ENCODE measurements at regions not wholly inside any gene's neighbourhood (a gene's known extent, or its start where the extent isn't known, plus 50 kb on each side); places are given as distances from the start of the nearest gene placed in this dataset.
A peak's percentile ranks its signal among the peaks of the same experiment; 100 is the strongest.

DNA sequence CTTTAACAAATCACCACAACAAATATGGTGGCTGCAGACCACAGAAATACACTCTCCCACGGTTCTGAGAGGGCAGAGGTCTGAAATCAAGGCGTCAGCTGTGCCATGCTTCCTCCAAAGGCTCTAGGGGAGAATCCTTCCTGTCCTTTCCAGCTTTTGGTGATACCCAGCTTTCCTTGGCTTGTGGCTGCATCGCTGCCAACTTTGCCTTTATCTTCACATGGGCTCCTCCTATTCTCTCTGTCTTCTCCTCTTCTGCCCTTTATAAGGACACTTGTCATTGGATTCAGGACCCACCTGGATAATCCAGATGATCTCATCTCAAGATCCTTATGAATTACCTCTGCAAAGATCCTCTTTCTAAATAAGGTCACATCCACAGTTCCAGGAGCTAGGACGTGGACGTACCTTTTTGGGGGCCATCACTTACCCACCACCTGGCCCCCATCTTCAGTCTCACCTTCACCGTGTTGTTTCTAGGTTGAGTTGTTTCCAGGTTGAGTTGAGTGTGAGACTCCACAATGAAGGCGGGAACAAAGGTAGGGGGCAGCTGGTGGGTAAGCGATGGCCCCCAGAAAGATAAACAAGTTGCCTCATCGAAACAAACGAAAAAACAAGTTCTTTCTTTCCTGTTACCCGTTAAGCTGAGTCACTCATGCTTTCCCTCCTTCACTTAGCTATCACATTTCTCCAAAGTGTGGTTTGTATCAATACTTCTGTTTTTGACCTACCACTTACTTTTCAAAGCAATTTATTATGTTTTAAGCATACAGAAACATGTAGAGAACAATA is 68.9 kb upstream of the SLC22A16 start:
- Mint-ChIP-seq H3K4me3 (peak overlapping the region; percentile 18), H3K4me1 (peaks cover 13% of the 10 kb centered on the region), H3K27me3 (peaks cover 16% of the 10 kb centered on the region), H3K9me3 (ENCODE audit: insufficient read depth) (peaks cover 6% of the 10 kb centered on the region), H3K27ac (no peak overlapping the region)
- POLR2A ChIA-PET = no interaction called here
- Histone ChIP-seq H3K9ac (ENCODE audit: low read length) (no peak overlapping the region), H3K79me2 (ENCODE audit: control insufficient read depth, insufficient read depth, low read length) (no peaks in the 10 kb centered on the region), H2AFZ (ENCODE audit: insufficient read depth, low read depth, low read length, poor library complexity, severe bottlenecking) (no peak overlapping the region), H3K9me3 (ENCODE audit: control extremely low read depth in 1 of 3, control insufficient read depth in 2 of 3, insufficient read depth in 1 of 3, low read length in 2 of 3) (peaks cover 0 to 8% (median 0%) of the 10 kb centered on the region in 3 donors), H3K4me2 (replicated peaks; ENCODE audit: low read depth, low read length, poor library complexity, severe bottlenecking) (no peak overlapping the region), H3K27ac (ENCODE audit: low read length in 2 of 2) (no peak overlapping the region), H3K4me3 (ENCODE audit: control extremely low read depth in 1 of 5, extremely low read depth in 1 of 5, insufficient read depth in 1 of 5, low read depth in 2 of 5, low read length in 4 of 5) (no peak overlapping the region), H4K20me1 (ENCODE audit: control insufficient read depth, insufficient read depth, low read length, poor library complexity, severe bottlenecking) (no peaks in the 10 kb centered on the region), H3K36me3 (replicated peaks in 1 of 2; ENCODE audit: control extremely low read depth in 1 of 2, control insufficient read depth in 1 of 2, extremely low read depth in 1 of 2, insufficient read depth in 2 of 2, low read length in 1 of 2) (no peaks in the 10 kb centered on the region), H3K4me1 (ENCODE audit: control insufficient read depth in 2 of 2, insufficient read depth in 2 of 2, low read length in 2 of 2) (peaks cover 7 to 13% of the 10 kb centered on the region in 2 donors), H3K27me3 (replicated peaks in 1 of 4; ENCODE audit: control extremely low read depth in 1 of 4, control insufficient read depth in 3 of 4, insufficient read depth in 4 of 4, low read length in 3 of 4) (no peaks in the 10 kb centered on the region)
- WGBS (ENCODE audit: insufficient coverage) = 80% methylated on average over 4 of the region's 11 CpGs
- intact Hi-C loops (cut with micrococcal nuclease) = no loop called here
- DNase-seq (no peak), ATAC-seq (ENCODE audit: low read depth) (no peak)
- CTCF ChIA-PET = interaction anchor here (1.2 to 1.8 kb wide), 2 partner anchors 16 to 22 kb away, joined by 3 to 5 read pairs; no protein-coding TSS in a partner anchor
- no peak for TF ChIP-seq EZH2 (IDR thresholded peaks at IDR 0.05; ENCODE audit: borderline replicate concordance, insufficient read depth, low read depth, low read length, poor library complexity, severe bottlenecking)
- TF ChIP-seq, protein P1, sequence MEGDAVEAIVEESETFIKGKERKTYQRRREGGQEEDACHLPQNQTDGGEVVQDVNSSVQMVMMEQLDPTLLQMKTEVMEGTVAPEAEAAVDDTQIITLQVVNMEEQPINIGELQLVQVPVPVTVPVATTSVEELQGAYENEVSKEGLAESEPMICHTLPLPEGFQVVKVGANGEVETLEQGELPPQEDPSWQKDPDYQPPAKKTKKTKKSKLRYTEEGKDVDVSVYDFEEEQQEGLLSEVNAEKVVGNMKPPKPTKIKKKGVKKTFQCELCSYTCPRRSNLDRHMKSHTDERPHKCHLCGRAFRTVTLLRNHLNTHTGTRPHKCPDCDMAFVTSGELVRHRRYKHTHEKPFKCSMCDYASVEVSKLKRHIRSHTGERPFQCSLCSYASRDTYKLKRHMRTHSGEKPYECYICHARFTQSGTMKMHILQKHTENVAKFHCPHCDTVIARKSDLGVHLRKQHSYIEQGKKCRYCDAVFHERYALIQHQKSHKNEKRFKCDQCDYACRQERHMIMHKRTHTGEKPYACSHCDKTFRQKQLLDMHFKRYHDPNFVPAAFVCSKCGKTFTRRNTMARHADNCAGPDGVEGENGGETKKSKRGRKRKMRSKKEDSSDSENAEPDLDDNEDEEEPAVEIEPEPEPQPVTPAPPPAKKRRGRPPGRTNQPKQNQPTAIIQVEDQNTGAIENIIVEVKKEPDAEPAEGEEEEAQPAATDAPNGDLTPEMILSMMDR (IDR thresholded peaks at IDR 0.05) = no peak

GRCh38 chr6:110544472-110544871 is 68.1 kb upstream of the SLC22A16 start:
- no peaks in the 10 kb centered on the region for H3K36me3 ChIP-seq (replicated peaks in 1 of 2; ENCODE audit: control extremely low read depth in 1 of 2, control insufficient read depth in 1 of 2, extremely low read depth in 1 of 2, insufficient read depth in 2 of 2, low read length in 1 of 2)
- no peaks in the 10 kb centered on the region for H3K79me2 ChIP-seq (ENCODE audit: control insufficient read depth, insufficient read depth, low read length)
- WGBS (ENCODE audit: insufficient coverage) = 17% methylated on average over 1 of the region's 5 CpGs
- H3K27ac Mint-ChIP-seq = no peak overlapping the region
- no peak overlapping the region for H3K27ac ChIP-seq (ENCODE audit: low read length in 2 of 2)
- no peak for TF ChIP-seq EZH2 (IDR thresholded peaks at IDR 0.05; ENCODE audit: borderline replicate concordance, insufficient read depth, low read depth, low read length, poor library complexity, severe bottlenecking)
- TF ChIP-seq, protein P1 (IDR thresholded peaks at IDR 0.05) = no peak
- DNase-seq (no peak), ATAC-seq (ENCODE audit: low read depth) (no peak)
- peak overlapping the region; percentile 22 for H3K4me2 ChIP-seq (replicated peaks; ENCODE audit: low read depth, low read length, poor library complexity, severe bottlenecking)
- H3K4me1 Mint-ChIP-seq = peaks cover 13% of the 10 kb centered on the region
- peaks cover 7 to 13% of the 10 kb centered on the region in 2 donors for H3K4me1 ChIP-seq (ENCODE audit: control insufficient read depth in 2 of 2, insufficient read depth in 2 of 2, low read length in 2 of 2)
- H3K27me3 ChIP-seq (replicated peaks in 1 of 4; ENCODE audit: control extremely low read depth in 1 of 4, control insufficient read depth in 3 of 4, insufficient read depth in 4 of 4, low read length in 3 of 4) = no peaks in the 10 kb centered on the region
- H4K20me1 ChIP-seq (ENCODE audit: control insufficient read depth, insufficient read depth, low read length, poor library complexity, severe bottlenecking) = no peaks in the 10 kb centered on the region
- H3K4me3 Mint-ChIP-seq = peak overlapping the region; percentile 36
- CTCF ChIA-PET = interaction anchor here (1.2 to 1.8 kb wide), 2 partner anchors 15 to 23 kb away, joined by 3 to 5 read pairs; no protein-coding TSS in a partner anchor
- H3K27me3 Mint-ChIP-seq = peaks cover 16% of the 10 kb centered on the region
- H2AFZ ChIP-seq (ENCODE audit: insufficient read depth, low read depth, low read length, poor library complexity, severe bottlenecking) = peak overlapping the region; percentile 51
- POLR2A ChIA-PET = no interaction called here
- peak overlapping the region in 1 of 5 experiments; percentile 14 for H3K4me3 ChIP-seq (ENCODE audit: control extremely low read depth in 1 of 5, extremely low read depth in 1 of 5, insufficient read depth in 1 of 5, low read depth in 2 of 5, low read length in 4 of 5)
- intact Hi-C loops (cut with micrococcal nuclease) = no loop called here
- peaks cover 0 to 8% (median 0%) of the 10 kb centered on the region in 3 donors for H3K9me3 ChIP-seq (ENCODE audit: control extremely low read depth in 1 of 3, control insufficient read depth in 2 of 3, insufficient read depth in 1 of 3, low read length in 2 of 3)
- peaks cover 6% of the 10 kb centered on the region for H3K9me3 Mint-ChIP-seq (ENCODE audit: insufficient read depth)
- peak overlapping the region; percentile 23 for H3K9ac ChIP-seq (ENCODE audit: low read length)
